ENCODE measurements at regions not wholly inside any gene's neighbourhood (a gene's known extent, or its start where the extent isn't known, plus 50 kb on each side); places are given as distances from the start of the nearest gene placed in this dataset.

DNA sequence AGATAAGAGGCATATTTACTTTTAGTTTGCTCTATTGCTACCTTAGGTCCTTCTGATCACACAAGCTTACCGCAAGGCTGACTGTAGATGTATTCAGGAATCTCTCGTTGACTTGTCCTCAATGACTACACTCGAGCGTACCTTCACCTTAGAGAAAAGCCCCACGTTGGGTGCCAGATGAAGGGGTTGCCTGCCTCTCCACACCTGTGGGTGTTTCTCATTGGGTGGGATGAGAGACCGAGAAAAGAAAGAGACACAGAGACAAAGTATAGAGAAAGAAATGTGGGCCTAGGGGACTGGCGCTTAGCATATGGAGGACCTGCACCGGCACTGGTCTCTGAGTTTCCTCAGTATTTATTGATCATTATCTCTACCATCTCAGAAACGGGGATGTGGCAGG is 51.8 kb downstream of the ASCL4 start:
- Histone ChIP-seq H4K20me1 (replicated peaks; ENCODE audit: control insufficient read depth, insufficient read depth, low read length) (no peaks in the 10 kb centered on the region), H3K4me2 (ENCODE audit: insufficient read depth, low read length) (no peak overlapping the region), H2AFZ (ENCODE audit: low read depth, low read length) (no peak overlapping the region), H3K27me3 (ENCODE audit: control insufficient read depth in 2 of 2, insufficient read depth in 2 of 2, low read length in 2 of 2) (peaks cover 5 to 13% of the 10 kb centered on the region in 2 experiments), H3K9me3 (replicated peaks; ENCODE audit: control insufficient read depth, insufficient read depth, low read depth, low read length) (peaks cover 3% of the 10 kb centered on the region), H3K27ac (ENCODE audit: extremely low read depth, low read depth, low read length) (no peak overlapping the region), H3K36me3 (ENCODE audit: control insufficient read depth, insufficient read depth, low read length) (no peaks in the 10 kb centered on the region), H3K9me1 (ENCODE audit: control insufficient read depth, insufficient read depth, low read length) (no peaks in the 10 kb centered on the region), H3K9ac (ENCODE audit: insufficient read depth in 1 of 2, low read depth in 2 of 2, low read length in 2 of 2) (no peak overlapping the region), H3K79me2 (ENCODE audit: control insufficient read depth, insufficient read depth, low read length) (no peaks in the 10 kb centered on the region), H3K4me3 (no peak overlapping the region), H3K4me1 (replicated peaks in 1 of 2; ENCODE audit: control insufficient read depth in 2 of 2, insufficient read depth in 2 of 2, low read length in 2 of 2) (no peaks in the 10 kb centered on the region; a peak in 1 of 5 replicates)
- CTCF ChIA-PET (ENCODE audit: low intra/inter-chr PET ratio) = no interaction called here
- WGBS (ENCODE audit: insufficient coverage, low coverage, missing lambda C conversion rate) = 2% methylated on average over 9 of the region's 9 CpGs
- BruUV-seq (replicated peaks) = no TSS peak
- TF ChIP-seq ELF1 (tag; IDR thresholded peaks at IDR 0.05) (no peak), ZNF717 (CRISPR knock-in tag; IDR thresholded peaks at IDR 0.05) (no peak), POU5F1 (IDR thresholded peaks at IDR 0.05; ENCODE audit: borderline replicate concordance, low read depth, low read length, partially characterized antibody) (no peak), RBM22 (IDR thresholded peaks at IDR 0.05; ENCODE audit: low read depth, low read length, poor library complexity, severe bottlenecking) (no peak), ZNF197 (CRISPR knock-in tag; IDR thresholded peaks at IDR 0.05; ENCODE audit: low read depth) (no peak), ZNF436 (CRISPR knock-in tag; IDR thresholded peaks at IDR 0.05) (no peak), ZNF133 (CRISPR knock-in tag; IDR thresholded peaks at IDR 0.05) (no peak), KLF6 (CRISPR knock-in tag; IDR thresholded peaks at IDR 0.05; ENCODE audit: borderline replicate concordance) (no peak), SMARCA5 (IDR thresholded peaks at IDR 0.05) (no peak), XRCC4 (IDR thresholded peaks at IDR 0.05; ENCODE audit: extremely low read depth, insufficient read depth, insufficient read length) (no peak), HDAC1 (IDR thresholded peaks at IDR 0.05) (no peak)
- TF ChIP-seq, protein P1, sequence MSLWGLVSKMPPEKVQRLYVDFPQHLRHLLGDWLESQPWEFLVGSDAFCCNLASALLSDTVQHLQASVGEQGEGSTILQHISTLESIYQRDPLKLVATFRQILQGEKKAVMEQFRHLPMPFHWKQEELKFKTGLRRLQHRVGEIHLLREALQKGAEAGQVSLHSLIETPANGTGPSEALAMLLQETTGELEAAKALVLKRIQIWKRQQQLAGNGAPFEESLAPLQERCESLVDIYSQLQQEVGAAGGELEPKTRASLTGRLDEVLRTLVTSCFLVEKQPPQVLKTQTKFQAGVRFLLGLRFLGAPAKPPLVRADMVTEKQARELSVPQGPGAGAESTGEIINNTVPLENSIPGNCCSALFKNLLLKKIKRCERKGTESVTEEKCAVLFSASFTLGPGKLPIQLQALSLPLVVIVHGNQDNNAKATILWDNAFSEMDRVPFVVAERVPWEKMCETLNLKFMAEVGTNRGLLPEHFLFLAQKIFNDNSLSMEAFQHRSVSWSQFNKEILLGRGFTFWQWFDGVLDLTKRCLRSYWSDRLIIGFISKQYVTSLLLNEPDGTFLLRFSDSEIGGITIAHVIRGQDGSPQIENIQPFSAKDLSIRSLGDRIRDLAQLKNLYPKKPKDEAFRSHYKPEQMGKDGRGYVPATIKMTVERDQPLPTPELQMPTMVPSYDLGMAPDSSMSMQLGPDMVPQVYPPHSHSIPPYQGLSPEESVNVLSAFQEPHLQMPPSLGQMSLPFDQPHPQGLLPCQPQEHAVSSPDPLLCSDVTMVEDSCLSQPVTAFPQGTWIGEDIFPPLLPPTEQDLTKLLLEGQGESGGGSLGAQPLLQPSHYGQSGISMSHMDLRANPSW (CRISPR knock-in tag; IDR thresholded peaks at IDR 0.05) = no peak
- TF ChIP-seq, protein P2, sequence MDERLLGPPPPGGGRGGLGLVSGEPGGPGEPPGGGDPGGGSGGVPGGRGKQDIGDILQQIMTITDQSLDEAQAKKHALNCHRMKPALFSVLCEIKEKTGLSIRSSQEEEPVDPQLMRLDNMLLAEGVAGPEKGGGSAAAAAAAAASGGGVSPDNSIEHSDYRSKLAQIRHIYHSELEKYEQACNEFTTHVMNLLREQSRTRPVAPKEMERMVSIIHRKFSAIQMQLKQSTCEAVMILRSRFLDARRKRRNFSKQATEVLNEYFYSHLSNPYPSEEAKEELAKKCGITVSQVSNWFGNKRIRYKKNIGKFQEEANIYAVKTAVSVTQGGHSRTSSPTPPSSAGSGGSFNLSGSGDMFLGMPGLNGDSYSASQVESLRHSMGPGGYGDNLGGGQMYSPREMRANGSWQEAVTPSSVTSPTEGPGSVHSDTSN (CRISPR knock-in tag; IDR thresholded peaks at IDR 0.05; ENCODE audit: low read depth) = no peak
- TF ChIP-seq, protein P2 (tag; conservative IDR thresholded peaks at IDR 0.05; ENCODE audit: low read depth) = no peak
- no peak for DNase-seq (ENCODE audit: extremely low read depth in 1 of 4, low spot score in 3 of 4)
- in situ Hi-C loops (cut with MboI) (no loop called here), intact Hi-C loops (cut with micrococcal nuclease) (no loop called here)
- no peak for FAIRE-seq
- ATAC-seq = no peak
- POLR2A ChIA-PET = no interaction called here

Measured in K562 (cell line).